ENCODE measurements at regions not wholly inside any gene's neighbourhood (a gene's known extent, or its start where the extent isn't known, plus 50 kb on each side); places are given as distances from the start of the nearest gene placed in this dataset.

DNA sequence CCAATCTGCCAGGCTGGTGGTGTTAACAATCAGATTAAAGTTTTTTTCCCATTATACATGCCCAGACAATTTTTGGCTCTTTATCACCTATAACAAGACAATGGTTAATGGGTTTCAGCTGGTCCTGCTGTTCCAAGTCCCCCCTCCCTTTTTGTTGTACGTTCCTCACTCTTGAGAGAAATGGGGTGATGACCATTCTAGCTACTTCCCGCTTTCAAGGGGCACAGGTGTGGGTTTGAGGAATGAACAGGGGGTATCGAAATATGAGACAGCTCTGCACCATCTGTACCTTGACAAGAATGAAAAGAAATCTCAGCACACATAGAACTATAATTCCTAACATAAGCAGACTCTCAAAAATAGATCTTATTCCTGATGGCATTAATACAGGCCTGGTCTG lies 326.8 kb downstream of the PTPRU start:
- TF ChIP-seq, protein P1, sequence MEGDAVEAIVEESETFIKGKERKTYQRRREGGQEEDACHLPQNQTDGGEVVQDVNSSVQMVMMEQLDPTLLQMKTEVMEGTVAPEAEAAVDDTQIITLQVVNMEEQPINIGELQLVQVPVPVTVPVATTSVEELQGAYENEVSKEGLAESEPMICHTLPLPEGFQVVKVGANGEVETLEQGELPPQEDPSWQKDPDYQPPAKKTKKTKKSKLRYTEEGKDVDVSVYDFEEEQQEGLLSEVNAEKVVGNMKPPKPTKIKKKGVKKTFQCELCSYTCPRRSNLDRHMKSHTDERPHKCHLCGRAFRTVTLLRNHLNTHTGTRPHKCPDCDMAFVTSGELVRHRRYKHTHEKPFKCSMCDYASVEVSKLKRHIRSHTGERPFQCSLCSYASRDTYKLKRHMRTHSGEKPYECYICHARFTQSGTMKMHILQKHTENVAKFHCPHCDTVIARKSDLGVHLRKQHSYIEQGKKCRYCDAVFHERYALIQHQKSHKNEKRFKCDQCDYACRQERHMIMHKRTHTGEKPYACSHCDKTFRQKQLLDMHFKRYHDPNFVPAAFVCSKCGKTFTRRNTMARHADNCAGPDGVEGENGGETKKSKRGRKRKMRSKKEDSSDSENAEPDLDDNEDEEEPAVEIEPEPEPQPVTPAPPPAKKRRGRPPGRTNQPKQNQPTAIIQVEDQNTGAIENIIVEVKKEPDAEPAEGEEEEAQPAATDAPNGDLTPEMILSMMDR (IDR thresholded peaks at IDR 0.05) = no peak
- TF ChIP-seq POLR2A (IDR thresholded peaks at IDR 0.05) = no peak

Data from upper lobe of left lung (tissue), 4 donors.